ENCODE measurements at regions not wholly inside any gene's neighbourhood (a gene's known extent, or its start where the extent isn't known, plus 50 kb on each side); places are given as distances from the start of the nearest gene placed in this dataset.

DNA sequence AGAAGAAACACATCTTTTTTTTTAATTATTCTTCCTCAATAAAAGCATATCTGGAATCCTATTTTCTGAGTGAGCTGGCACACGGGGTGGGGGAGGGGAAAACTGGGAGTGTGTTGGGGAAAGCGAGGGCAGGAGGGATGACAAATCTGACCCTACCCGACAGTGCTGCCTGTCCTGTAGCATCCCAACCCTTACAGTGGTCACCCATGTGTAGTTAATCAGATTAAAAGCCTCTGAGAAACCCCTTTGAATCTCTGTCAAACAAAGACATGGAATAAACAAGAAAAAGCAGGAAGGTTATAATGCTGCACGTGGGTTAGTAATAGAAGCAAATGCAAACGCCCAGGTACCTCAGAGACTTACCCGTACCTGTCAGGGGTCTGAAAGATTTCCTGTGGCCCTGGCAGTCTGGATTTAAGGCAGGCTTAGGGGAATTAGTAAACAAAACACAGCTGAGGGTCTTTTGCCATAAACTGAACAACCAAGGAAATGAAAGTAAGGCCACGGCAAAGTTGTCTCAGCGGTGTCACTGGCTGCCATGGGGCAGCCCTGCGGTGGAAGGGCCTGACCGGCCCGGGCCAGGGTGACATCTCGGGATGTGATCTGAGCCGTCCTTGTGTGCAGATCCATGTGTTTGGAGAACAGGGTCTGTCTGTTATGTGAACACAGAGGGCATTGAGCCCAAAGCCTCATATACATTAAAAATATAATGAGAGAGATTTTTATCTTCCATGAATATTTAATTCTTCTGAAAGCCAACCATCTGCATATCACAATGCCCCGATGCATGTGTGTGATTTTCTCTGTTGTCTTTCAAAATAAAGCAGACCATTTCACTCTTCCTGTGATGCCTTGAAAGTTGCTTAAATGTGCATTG, 308.2 kb downstream of the ZNF608 start:
- TF ChIP-seq SIN3A (IDR thresholded peaks at IDR 0.05; ENCODE audit: borderline replicate concordance, insufficient read depth, low read length) = no peak
- no peak for TF ChIP-seq TAF1 (IDR thresholded peaks at IDR 0.05; ENCODE audit: borderline replicate concordance, insufficient read depth, low read length)
- TF ChIP-seq POLR2AphosphoS5 (IDR thresholded peaks at IDR 0.05; ENCODE audit: low read depth, low read length) = no peak
- no peak for TF ChIP-seq REST (IDR thresholded peaks at IDR 0.05; ENCODE audit: insufficient read depth in 1 of 2, low read depth in 2 of 2, low read length in 2 of 2)
- no peak for TF ChIP-seq FOXP2 (optimal IDR thresholded peaks at IDR 0.05; ENCODE audit: borderline replicate concordance, extremely low read depth, extremely low read length, insufficient read depth)

- no peak for TF ChIP-seq REST (IDR thresholded peaks at IDR 0.05; ENCODE audit: insufficient read depth in 1 of 2, low read depth in 2 of 2, low read length in 2 of 2)
- no peak for TF ChIP-seq POLR2AphosphoS5 (IDR thresholded peaks at IDR 0.05; ENCODE audit: low read depth, low read length)
- TF ChIP-seq TAF1 (IDR thresholded peaks at IDR 0.05; ENCODE audit: borderline replicate concordance, insufficient read depth, low read length) = no peak
- no peak for TF ChIP-seq SIN3A (IDR thresholded peaks at IDR 0.05; ENCODE audit: borderline replicate concordance, insufficient read depth, low read length)
- no peak for TF ChIP-seq FOXP2 (optimal IDR thresholded peaks at IDR 0.05; ENCODE audit: borderline replicate concordance, extremely low read depth, extremely low read length, insufficient read depth)
Observed at GRCh38 chr5:124436294-124436693, 310.1 kb downstream of the ZNF608 start.

DNA sequence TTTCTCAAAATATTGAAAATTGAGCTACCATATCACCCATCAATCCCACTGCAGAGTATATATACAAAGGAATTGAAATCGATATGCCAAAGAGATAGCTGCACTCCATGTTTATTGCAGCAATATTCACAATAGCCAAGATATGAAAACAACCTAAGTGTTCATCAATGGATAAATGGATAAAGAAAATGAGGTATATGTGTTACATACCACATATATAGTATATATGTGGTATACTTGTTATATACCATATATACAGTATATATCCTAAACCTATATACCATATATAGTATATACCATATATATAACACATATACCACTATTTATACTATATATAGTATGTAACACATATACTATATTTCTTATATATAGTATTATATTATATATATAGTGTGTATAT, 313.3 kb downstream of the ZNF608 start:
- no peak for TF ChIP-seq SIN3A (IDR thresholded peaks at IDR 0.05; ENCODE audit: borderline replicate concordance, insufficient read depth, low read length)
- no peak for TF ChIP-seq POLR2AphosphoS5 (IDR thresholded peaks at IDR 0.05; ENCODE audit: low read depth, low read length)
- TF ChIP-seq REST (IDR thresholded peaks at IDR 0.05; ENCODE audit: insufficient read depth in 1 of 2, low read depth in 2 of 2, low read length in 2 of 2) = no peak
- no peak for TF ChIP-seq TAF1 (IDR thresholded peaks at IDR 0.05; ENCODE audit: borderline replicate concordance, insufficient read depth, low read length)
- no peak for TF ChIP-seq FOXP2 (optimal IDR thresholded peaks at IDR 0.05; ENCODE audit: borderline replicate concordance, extremely low read depth, extremely low read length, insufficient read depth)

DNA sequence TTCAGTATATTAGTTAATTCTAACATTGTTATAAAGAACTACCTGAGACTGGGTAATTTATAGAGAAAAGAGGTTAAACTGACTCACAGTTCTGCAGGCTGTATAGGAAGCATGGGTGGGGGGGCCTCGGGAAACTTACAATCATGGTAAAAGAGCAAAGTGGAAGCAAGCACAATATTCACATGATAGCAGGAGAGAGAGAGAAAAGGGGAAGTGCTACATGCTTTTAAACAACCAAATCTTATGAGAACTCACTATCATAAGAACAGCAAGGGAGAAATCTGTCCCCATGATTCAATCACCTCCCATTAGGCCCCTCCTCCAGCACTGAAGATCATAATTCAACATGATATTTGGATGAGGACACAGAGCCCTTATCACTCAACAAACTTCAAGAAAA, 324.9 kb downstream of the ZNF608 start:
- TF ChIP-seq SIN3A (IDR thresholded peaks at IDR 0.05; ENCODE audit: borderline replicate concordance, insufficient read depth, low read length) (no peak), POLR2AphosphoS5 (IDR thresholded peaks at IDR 0.05; ENCODE audit: low read depth, low read length) (no peak), FOXP2 (optimal IDR thresholded peaks at IDR 0.05; ENCODE audit: borderline replicate concordance, extremely low read depth, extremely low read length, insufficient read depth) (no peak), REST (IDR thresholded peaks at IDR 0.05; ENCODE audit: insufficient read depth in 1 of 2, low read depth in 2 of 2, low read length in 2 of 2) (no peak), TAF1 (IDR thresholded peaks at IDR 0.05; ENCODE audit: borderline replicate concordance, insufficient read depth, low read length) (no peak)
